ENCODE measurements at regions not wholly inside any gene's neighbourhood (a gene's known extent, or its start where the extent isn't known, plus 50 kb on each side); places are given as distances from the start of the nearest gene placed in this dataset.

DNA sequence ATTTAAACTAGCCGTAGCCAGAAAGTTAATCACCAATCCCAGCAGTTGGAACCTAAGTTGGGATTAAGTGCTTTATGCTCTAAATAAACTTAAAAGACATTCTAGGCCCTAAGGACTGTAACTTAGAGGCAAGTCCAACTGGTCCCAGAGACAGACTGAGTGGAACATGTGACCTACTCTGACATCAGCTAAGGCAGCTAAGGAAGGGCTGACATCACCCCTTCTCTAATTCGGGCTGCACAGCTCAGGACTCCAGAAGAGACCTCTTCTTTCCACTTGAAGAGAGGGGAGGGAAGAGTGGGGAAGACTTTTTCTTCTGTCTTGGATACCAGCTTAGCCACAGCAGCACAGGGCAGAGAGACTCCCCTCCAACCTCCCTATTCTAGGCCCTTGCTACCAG, 565.2 kb downstream of the CDH8 start:
- TF ChIP-seq CTCF (IDR thresholded peaks at IDR 0.05) (no peak), POLR2AphosphoS5 (IDR thresholded peaks at IDR 0.05) (no peak)

Measured in prostate gland (tissue), 2 donors.